WTC11 (cell line): ENCODE measurements at regions not wholly inside any gene's neighbourhood (a gene's known extent, or its start where the extent isn't known, plus 50 kb on each side); places are given as distances from the start of the nearest gene placed in this dataset.

Source experiments
- ATF1 ChIP-seq: sonication (generic); formaldehyde crosslinking; IDR thresholded peaks from 2 replicates; pipeline ENCODE4 v1.8.1; 2023; ENCODE audit warnings: mild to moderate bottlenecking, moderate library complexity, missing genetic modification reagents
- TEAD1 ChIP-seq: sonication (generic); formaldehyde crosslinking; IDR thresholded peaks from 2 replicates; pipeline ENCODE4 v1.8.0; 2022; ENCODE audit warnings: mild to moderate bottlenecking, missing genetic modification reagents
- ZBTB21 ChIP-seq: sonication (generic); formaldehyde crosslinking; IDR thresholded peaks from 2 replicates; pipeline ENCODE4 v1.8.1; 2023; ENCODE audit warnings: mild to moderate bottlenecking, missing genetic modification reagents, borderline replicate concordance
- TF ChIP-seq, protein P1 (sequence below): fragments of 200-600 bp; IDR thresholded peaks from 2 replicates; pipeline ENCODE4 v1.8.0; 2022; ENCODE audit warnings: antibody characterized with exemption
- TF ChIP-seq, protein P2 (sequence below): sonication (generic); formaldehyde crosslinking; conservative IDR thresholded peaks from 2 replicates; pipeline ENCODE4 v1.8.1; 2023; ENCODE audit warnings: mild to moderate bottlenecking, low read depth, missing genetic modification reagents, moderate library complexity
- TF ChIP-seq, protein P3 (sequence below): sonication (generic); formaldehyde crosslinking; conservative IDR thresholded peaks from 2 replicates; pipeline ENCODE4 v1.8.1; 2022; ENCODE audit warnings: mild to moderate bottlenecking, missing genetic modification reagents
- TF ChIP-seq, protein P4 (sequence below): sonication (generic); formaldehyde crosslinking; IDR thresholded peaks from 2 replicates; pipeline ENCODE4 v1.8.1; 2022; ENCODE audit warnings: mild to moderate bottlenecking, missing genetic modification reagents, moderate library complexity, borderline replicate concordance
- TF ChIP-seq, protein P5 (sequence below): sonication (generic); formaldehyde crosslinking; IDR thresholded peaks from 2 replicates; pipeline ENCODE4 v1.8.0; 2023; ENCODE audit warnings: missing genetic modification reagents, mild to moderate bottlenecking, borderline replicate concordance
- TF ChIP-seq, protein P6 (sequence below): sonication (generic); formaldehyde crosslinking; IDR thresholded peaks from 2 replicates; pipeline ENCODE4 v1.8.1; 2023; ENCODE audit warnings: mild to moderate bottlenecking, missing genetic modification reagents, moderate library complexity

DNA sequence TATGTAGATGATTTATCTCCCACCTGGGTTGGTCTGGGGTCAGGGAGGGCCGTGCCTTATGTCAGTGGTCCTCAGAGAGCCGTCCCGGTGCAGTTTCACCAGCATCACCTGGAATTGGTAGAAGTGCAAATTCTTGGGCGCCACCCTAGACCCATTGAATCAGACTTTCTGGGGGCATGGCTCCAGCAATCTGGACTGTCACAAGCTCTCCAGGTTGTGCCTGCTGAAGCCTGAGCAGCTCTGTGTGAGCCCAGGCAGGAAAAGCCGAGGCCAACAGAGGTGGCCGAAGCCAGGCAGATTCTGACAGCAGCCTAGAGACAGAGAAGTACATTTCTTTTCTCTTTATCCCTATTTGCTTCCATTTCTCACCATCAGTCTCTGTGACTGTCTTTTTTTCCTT is 98.4 kb upstream of the SEC11C start:
- TF ChIP-seq, protein P1, sequence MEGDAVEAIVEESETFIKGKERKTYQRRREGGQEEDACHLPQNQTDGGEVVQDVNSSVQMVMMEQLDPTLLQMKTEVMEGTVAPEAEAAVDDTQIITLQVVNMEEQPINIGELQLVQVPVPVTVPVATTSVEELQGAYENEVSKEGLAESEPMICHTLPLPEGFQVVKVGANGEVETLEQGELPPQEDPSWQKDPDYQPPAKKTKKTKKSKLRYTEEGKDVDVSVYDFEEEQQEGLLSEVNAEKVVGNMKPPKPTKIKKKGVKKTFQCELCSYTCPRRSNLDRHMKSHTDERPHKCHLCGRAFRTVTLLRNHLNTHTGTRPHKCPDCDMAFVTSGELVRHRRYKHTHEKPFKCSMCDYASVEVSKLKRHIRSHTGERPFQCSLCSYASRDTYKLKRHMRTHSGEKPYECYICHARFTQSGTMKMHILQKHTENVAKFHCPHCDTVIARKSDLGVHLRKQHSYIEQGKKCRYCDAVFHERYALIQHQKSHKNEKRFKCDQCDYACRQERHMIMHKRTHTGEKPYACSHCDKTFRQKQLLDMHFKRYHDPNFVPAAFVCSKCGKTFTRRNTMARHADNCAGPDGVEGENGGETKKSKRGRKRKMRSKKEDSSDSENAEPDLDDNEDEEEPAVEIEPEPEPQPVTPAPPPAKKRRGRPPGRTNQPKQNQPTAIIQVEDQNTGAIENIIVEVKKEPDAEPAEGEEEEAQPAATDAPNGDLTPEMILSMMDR, result no peak
- TF ChIP-seq, protein P2, sequence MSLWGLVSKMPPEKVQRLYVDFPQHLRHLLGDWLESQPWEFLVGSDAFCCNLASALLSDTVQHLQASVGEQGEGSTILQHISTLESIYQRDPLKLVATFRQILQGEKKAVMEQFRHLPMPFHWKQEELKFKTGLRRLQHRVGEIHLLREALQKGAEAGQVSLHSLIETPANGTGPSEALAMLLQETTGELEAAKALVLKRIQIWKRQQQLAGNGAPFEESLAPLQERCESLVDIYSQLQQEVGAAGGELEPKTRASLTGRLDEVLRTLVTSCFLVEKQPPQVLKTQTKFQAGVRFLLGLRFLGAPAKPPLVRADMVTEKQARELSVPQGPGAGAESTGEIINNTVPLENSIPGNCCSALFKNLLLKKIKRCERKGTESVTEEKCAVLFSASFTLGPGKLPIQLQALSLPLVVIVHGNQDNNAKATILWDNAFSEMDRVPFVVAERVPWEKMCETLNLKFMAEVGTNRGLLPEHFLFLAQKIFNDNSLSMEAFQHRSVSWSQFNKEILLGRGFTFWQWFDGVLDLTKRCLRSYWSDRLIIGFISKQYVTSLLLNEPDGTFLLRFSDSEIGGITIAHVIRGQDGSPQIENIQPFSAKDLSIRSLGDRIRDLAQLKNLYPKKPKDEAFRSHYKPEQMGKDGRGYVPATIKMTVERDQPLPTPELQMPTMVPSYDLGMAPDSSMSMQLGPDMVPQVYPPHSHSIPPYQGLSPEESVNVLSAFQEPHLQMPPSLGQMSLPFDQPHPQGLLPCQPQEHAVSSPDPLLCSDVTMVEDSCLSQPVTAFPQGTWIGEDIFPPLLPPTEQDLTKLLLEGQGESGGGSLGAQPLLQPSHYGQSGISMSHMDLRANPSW, result no peak
- TF ChIP-seq, protein P3, sequence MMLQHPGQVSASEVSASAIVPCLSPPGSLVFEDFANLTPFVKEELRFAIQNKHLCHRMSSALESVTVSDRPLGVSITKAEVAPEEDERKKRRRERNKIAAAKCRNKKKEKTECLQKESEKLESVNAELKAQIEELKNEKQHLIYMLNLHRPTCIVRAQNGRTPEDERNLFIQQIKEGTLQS (CRISPR knock-in tag), result no peak
- TF ChIP-seq, protein P4, sequence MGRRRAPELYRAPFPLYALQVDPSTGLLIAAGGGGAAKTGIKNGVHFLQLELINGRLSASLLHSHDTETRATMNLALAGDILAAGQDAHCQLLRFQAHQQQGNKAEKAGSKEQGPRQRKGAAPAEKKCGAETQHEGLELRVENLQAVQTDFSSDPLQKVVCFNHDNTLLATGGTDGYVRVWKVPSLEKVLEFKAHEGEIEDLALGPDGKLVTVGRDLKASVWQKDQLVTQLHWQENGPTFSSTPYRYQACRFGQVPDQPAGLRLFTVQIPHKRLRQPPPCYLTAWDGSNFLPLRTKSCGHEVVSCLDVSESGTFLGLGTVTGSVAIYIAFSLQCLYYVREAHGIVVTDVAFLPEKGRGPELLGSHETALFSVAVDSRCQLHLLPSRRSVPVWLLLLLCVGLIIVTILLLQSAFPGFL (CRISPR knock-in tag), result no peak
- TF ChIP-seq ATF1 (CRISPR knock-in tag), result no peak
- TF ChIP-seq, protein P5, sequence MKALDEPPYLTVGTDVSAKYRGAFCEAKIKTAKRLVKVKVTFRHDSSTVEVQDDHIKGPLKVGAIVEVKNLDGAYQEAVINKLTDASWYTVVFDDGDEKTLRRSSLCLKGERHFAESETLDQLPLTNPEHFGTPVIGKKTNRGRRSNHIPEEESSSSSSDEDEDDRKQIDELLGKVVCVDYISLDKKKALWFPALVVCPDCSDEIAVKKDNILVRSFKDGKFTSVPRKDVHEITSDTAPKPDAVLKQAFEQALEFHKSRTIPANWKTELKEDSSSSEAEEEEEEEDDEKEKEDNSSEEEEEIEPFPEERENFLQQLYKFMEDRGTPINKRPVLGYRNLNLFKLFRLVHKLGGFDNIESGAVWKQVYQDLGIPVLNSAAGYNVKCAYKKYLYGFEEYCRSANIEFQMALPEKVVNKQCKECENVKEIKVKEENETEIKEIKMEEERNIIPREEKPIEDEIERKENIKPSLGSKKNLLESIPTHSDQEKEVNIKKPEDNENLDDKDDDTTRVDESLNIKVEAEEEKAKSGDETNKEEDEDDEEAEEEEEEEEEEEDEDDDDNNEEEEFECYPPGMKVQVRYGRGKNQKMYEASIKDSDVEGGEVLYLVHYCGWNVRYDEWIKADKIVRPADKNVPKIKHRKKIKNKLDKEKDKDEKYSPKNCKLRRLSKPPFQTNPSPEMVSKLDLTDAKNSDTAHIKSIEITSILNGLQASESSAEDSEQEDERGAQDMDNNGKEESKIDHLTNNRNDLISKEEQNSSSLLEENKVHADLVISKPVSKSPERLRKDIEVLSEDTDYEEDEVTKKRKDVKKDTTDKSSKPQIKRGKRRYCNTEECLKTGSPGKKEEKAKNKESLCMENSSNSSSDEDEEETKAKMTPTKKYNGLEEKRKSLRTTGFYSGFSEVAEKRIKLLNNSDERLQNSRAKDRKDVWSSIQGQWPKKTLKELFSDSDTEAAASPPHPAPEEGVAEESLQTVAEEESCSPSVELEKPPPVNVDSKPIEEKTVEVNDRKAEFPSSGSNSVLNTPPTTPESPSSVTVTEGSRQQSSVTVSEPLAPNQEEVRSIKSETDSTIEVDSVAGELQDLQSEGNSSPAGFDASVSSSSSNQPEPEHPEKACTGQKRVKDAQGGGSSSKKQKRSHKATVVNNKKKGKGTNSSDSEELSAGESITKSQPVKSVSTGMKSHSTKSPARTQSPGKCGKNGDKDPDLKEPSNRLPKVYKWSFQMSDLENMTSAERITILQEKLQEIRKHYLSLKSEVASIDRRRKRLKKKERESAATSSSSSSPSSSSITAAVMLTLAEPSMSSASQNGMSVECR, result no peak
- TF ChIP-seq, protein P6, sequence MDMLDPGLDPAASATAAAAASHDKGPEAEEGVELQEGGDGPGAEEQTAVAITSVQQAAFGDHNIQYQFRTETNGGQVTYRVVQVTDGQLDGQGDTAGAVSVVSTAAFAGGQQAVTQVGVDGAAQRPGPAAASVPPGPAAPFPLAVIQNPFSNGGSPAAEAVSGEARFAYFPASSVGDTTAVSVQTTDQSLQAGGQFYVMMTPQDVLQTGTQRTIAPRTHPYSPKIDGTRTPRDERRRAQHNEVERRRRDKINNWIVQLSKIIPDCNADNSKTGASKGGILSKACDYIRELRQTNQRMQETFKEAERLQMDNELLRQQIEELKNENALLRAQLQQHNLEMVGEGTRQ (CRISPR knock-in tag), result no peak
- no peak for TF ChIP-seq ZBTB21 (CRISPR knock-in tag)
- no peak for TF ChIP-seq TEAD1 (CRISPR knock-in tag)
